Adrenal gland (tissue), 5 donors: ENCODE measurements at regions not wholly inside any gene's neighbourhood (a gene's known extent, or its start where the extent isn't known, plus 50 kb on each side); places are given as distances from the start of the nearest gene placed in this dataset.

Source experiments
- POLR2A ChIP-seq, 2 donors: fragments of 450-650 bp; IDR thresholded peaks; one replicate each; pipeline ENCODE4 v1.6.1; 2017; ENCODE audit warnings: antibody characterized with exemption in 2 of 2, mild to moderate bottlenecking in 2 of 2, moderate library complexity in 1 of 2
- TF ChIP-seq, protein P1 (sequence below), 6 experiments: fragments of 450-650 bp in 4 of 6; fragments of 200-600 bp in 2 of 6; sonication (generic) in 1 of 6; IDR thresholded peaks; 1 replicate in 5 of 6; 2 replicates in 1 of 6; pipeline versions ENCODE4 v1.5.1 to v1.8.0; 2016 to 2021; ENCODE audit warnings: antibody characterized with exemption in 6 of 6, mild to moderate bottlenecking in 2 of 6, moderate library complexity in 1 of 6
- donor health status: DM: no; HTN: no; CAD: no.

DNA sequence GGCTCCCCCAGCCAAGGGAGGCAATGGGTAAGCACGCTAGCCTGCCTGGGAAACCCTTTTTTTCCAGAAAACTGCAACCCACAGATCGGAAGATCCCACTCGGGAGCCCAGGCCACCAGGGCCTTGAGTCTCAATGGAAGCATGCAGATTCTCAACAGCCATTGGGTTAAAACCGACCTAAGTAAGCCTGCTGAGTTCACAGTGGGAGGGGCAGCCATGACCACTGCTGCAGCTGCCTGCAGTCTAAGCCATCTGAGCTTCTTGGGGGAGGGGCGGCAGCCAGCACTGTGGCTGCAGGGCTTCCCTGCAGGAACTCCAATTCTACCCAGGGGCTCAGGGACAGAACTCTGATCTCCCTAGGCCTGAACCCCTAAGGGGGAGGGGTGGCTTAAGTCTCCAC, 82.0 kb downstream of the DPPA2 start:
- TF ChIP-seq, protein P1, sequence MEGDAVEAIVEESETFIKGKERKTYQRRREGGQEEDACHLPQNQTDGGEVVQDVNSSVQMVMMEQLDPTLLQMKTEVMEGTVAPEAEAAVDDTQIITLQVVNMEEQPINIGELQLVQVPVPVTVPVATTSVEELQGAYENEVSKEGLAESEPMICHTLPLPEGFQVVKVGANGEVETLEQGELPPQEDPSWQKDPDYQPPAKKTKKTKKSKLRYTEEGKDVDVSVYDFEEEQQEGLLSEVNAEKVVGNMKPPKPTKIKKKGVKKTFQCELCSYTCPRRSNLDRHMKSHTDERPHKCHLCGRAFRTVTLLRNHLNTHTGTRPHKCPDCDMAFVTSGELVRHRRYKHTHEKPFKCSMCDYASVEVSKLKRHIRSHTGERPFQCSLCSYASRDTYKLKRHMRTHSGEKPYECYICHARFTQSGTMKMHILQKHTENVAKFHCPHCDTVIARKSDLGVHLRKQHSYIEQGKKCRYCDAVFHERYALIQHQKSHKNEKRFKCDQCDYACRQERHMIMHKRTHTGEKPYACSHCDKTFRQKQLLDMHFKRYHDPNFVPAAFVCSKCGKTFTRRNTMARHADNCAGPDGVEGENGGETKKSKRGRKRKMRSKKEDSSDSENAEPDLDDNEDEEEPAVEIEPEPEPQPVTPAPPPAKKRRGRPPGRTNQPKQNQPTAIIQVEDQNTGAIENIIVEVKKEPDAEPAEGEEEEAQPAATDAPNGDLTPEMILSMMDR (IDR thresholded peaks at IDR 0.05): no peak
- TF ChIP-seq POLR2A (IDR thresholded peaks at IDR 0.05): no peak
